Suprapubic skin (tissue), 4 donors: ENCODE measurements at regions not wholly inside any gene's neighbourhood (a gene's known extent, or its start where the extent isn't known, plus 50 kb on each side); places are given as distances from the start of the nearest gene placed in this dataset.

Experiments used
- CTCF ChIP-seq, 2 donors: fragments of 200-600 bp in 1 of 2; fragments of 450-650 bp in 1 of 2; sonication (generic) in 1 of 2; IDR thresholded peaks; one replicate each; pipeline ENCODE4 v1.5.1; 2016 to 2019; ENCODE audit warnings: antibody characterized with exemption in 2 of 2, mild to moderate bottlenecking in 1 of 2, moderate library complexity in 1 of 2
- EP300 ChIP-seq: sonication (generic); formaldehyde crosslinking; IDR thresholded peaks from one replicate; pipeline ENCODE4 v1.6.1; 2017; ENCODE audit warnings: antibody characterized with exemption
- POLR2A ChIP-seq, 2 donors: fragments of 450-650 bp; IDR thresholded peaks; one replicate each; pipeline ENCODE4 v1.6.1; 2017; ENCODE audit warnings: antibody characterized with exemption in 2 of 2, mild to moderate bottlenecking in 2 of 2, moderate library complexity in 2 of 2
- POLR2AphosphoS5 ChIP-seq, 3 donors: sonication (generic); formaldehyde crosslinking; IDR thresholded peaks; one replicate each; pipeline ENCODE4 v1.6.1; 2017; ENCODE audit warnings: antibody characterized with exemption in 3 of 3

- no peak for TF ChIP-seq POLR2AphosphoS5 (IDR thresholded peaks at IDR 0.05)
- TF ChIP-seq CTCF (IDR thresholded peaks at IDR 0.05) = no peak
- no peak for TF ChIP-seq POLR2A (IDR thresholded peaks at IDR 0.05)
- no peak for TF ChIP-seq EP300
These were observed 109.1 kb upstream of the PLXNC1 start for GRCh38 chr12:94039199-94039840.
